H9 (cell line): ENCODE measurements at regions not wholly inside any gene's neighbourhood (a gene's known extent, or its start where the extent isn't known, plus 50 kb on each side); places are given as distances from the start of the nearest gene placed in this dataset.

ENCODE experiments used
- DNase-seq: peaks from one replicate; pipeline ENCODE4 v3.0.0-alpha.2; 2017
- H2AFZ ChIP-seq: one replicate; pipeline ENCODE4 v1.6.1; 2013; ENCODE audit warnings: mild to moderate bottlenecking, low read length, control low read depth, moderate library complexity
- H2AK5ac ChIP-seq: 2 replicates; pipeline ENCODE4 v1.6.1; 2013; ENCODE audit warnings: low read length, control low read depth, mixed read lengths; ENCODE audit not compliant: insufficient read length
- H2BK120ac ChIP-seq: one replicate; pipeline ENCODE4 v1.6.1; 2013; ENCODE audit warnings: low read depth, mild to moderate bottlenecking, low read length, control low read depth, inconsistent platforms; ENCODE audit not compliant: poor library complexity, severe bottlenecking
- H2BK12ac ChIP-seq: 2 replicates; pipeline ENCODE4 v1.6.1; 2013; ENCODE audit warnings: low read length, control low read depth, mixed read lengths, low read depth; ENCODE audit not compliant: insufficient read length
- H2BK15ac ChIP-seq: 2 replicates; pipeline ENCODE4 v1.6.1; 2013; ENCODE audit warnings: low read depth, low read length, control low read depth
- H2BK20ac ChIP-seq: one replicate; pipeline ENCODE4 v1.6.1; 2013; ENCODE audit warnings: low read depth, mild to moderate bottlenecking, low read length, control low read depth, inconsistent platforms; ENCODE audit not compliant: poor library complexity, severe bottlenecking
- H2BK5ac ChIP-seq: 2 replicates; pipeline ENCODE4 v1.6.1; 2013; ENCODE audit warnings: low read length, control low read depth, mixed read lengths; ENCODE audit not compliant: insufficient read length
- H3K14ac ChIP-seq: 2 replicates; pipeline ENCODE4 v1.6.1; 2013; ENCODE audit warnings: low read length, control low read depth; ENCODE audit not compliant: insufficient read depth
- H3K18ac ChIP-seq: 2 replicates; pipeline ENCODE4 v1.6.1; 2013; ENCODE audit warnings: low read depth, mild to moderate bottlenecking, mixed read lengths, low read length, control low read depth; ENCODE audit not compliant: insufficient read length
- H3K23ac ChIP-seq: 2 replicates; pipeline ENCODE4 v1.6.1; 2013; ENCODE audit warnings: low read length, control low read depth, mixed read lengths, low read depth; ENCODE audit not compliant: insufficient read length
- H3K23me2 ChIP-seq: 2 replicates; pipeline ENCODE4 v1.6.1; 2013; ENCODE audit warnings: low read depth, mild to moderate bottlenecking, mixed read lengths, low read length, control low read depth; ENCODE audit not compliant: insufficient read length, poor library complexity, severe bottlenecking
- H3K27ac ChIP-seq: 2 replicates; pipeline ENCODE4 v1.5.1; 2013; ENCODE audit warnings: low read length, control low read depth, mixed read lengths, low read depth; ENCODE audit not compliant: insufficient read length
- H3K27me3 ChIP-seq: 2 replicates; pipeline ENCODE4 v1.6.1; 2013; ENCODE audit warnings: low read length, control low read depth, inconsistent platforms; ENCODE audit not compliant: insufficient read depth
- H3K4ac ChIP-seq: 2 replicates; pipeline ENCODE4 v1.6.1; 2013; ENCODE audit warnings: low read depth, mild to moderate bottlenecking, control low read depth, inconsistent platforms, low read length, moderate library complexity
- H3K4me1 ChIP-seq: 2 replicates; pipeline ENCODE4 v1.6.1; 2013; ENCODE audit warnings: low read length, control low read depth, inconsistent platforms; ENCODE audit not compliant: insufficient read depth
- H3K4me2 ChIP-seq: 2 replicates; pipeline ENCODE4 v1.6.1; 2013; ENCODE audit warnings: low read length, control low read depth, mixed read lengths; ENCODE audit not compliant: insufficient read length, insufficient read depth
- H3K56ac ChIP-seq: 2 replicates; pipeline ENCODE4 v1.6.1; 2013; ENCODE audit warnings: low read depth, mild to moderate bottlenecking, mixed read lengths, low read length, control low read depth; ENCODE audit not compliant: insufficient read length
- H3K79me1 ChIP-seq: 2 replicates; pipeline ENCODE4 v1.6.1; 2013; ENCODE audit warnings: low read depth, mild to moderate bottlenecking, moderate library complexity, low read length, control low read depth, inconsistent platforms; ENCODE audit not compliant: insufficient read depth, poor library complexity, severe bottlenecking
- H3K79me2 ChIP-seq: 2 replicates; pipeline ENCODE4 v1.6.1; 2013; ENCODE audit warnings: low read length, control low read depth, inconsistent platforms; ENCODE audit not compliant: insufficient read depth
- H3K9ac ChIP-seq: 2 replicates; pipeline ENCODE4 v1.6.1; 2013; ENCODE audit warnings: low read length, control low read depth, mixed read lengths; ENCODE audit not compliant: insufficient read length; ENCODE audit errors: extremely low read depth
- H3K9me3 ChIP-seq: one replicate; pipeline ENCODE4 v1.6.1; 2013; ENCODE audit warnings: low read depth, low read length, inconsistent platforms; ENCODE audit not compliant: control insufficient read depth
- H3T11ph ChIP-seq: one replicate; pipeline ENCODE4 v1.6.1; 2013; ENCODE audit warnings: mild to moderate bottlenecking, low read length, control low read depth, inconsistent platforms
- H4K20me1 ChIP-seq: one replicate; pipeline ENCODE4 v1.6.1; 2013; ENCODE audit not compliant: control insufficient read depth, insufficient read length, insufficient read depth
- H4K5ac ChIP-seq: 2 replicates; pipeline ENCODE4 v1.6.1; 2013; ENCODE audit warnings: low read depth, mild to moderate bottlenecking, mixed read lengths, low read length, control low read depth; ENCODE audit not compliant: insufficient read length
- H4K8ac ChIP-seq: replicated peaks from 2 replicates; pipeline ENCODE4 v1.6.1; 2013; ENCODE audit warnings: low read length, control low read depth, mixed read lengths, low read depth; ENCODE audit not compliant: insufficient read length
- H4K91ac ChIP-seq: 2 replicates; pipeline ENCODE4 v1.6.1; 2013; ENCODE audit warnings: low read depth, mild to moderate bottlenecking, moderate library complexity, mixed read lengths, low read length, control low read depth; ENCODE audit not compliant: insufficient read length
- H3K27ac Mint-ChIP-seq, 3 experiments: 2 replicates in 2 of 3; 3 replicates in 1 of 3; pipeline ENCODE4 v1.8.0; 2020 to 2021; ENCODE audit warnings: mixed read lengths in 3 of 3, mild to moderate bottlenecking in 1 of 3, moderate library complexity in 1 of 3
- H3K27me3 Mint-ChIP-seq: 2 replicates; pipeline ENCODE4 v1.8.0; 2021; ENCODE audit warnings: low read depth, mild to moderate bottlenecking, moderate library complexity, mixed read lengths
- H3K36me3 Mint-ChIP-seq, 3 experiments: 2 replicates in 2 of 3; 3 replicates in 1 of 3; pipeline ENCODE4 v1.8.0; 2020 to 2021; ENCODE audit warnings: low read depth in 3 of 3, mixed read lengths in 3 of 3; ENCODE audit not compliant: insufficient read depth in 1 of 3
- H3K4me1 Mint-ChIP-seq, 2 experiments: 2 replicates each; pipeline ENCODE4 v1.8.0; 2020; ENCODE audit warnings: mixed read lengths in 2 of 2
- H3K4me3 Mint-ChIP-seq, 2 experiments: 2 replicates in 1 of 2; 3 replicates in 1 of 2; pipeline ENCODE4 v1.8.0; 2020 to 2021; ENCODE audit warnings: mild to moderate bottlenecking in 2 of 2, mixed read lengths in 2 of 2, moderate library complexity in 1 of 2
- H3K9me3 Mint-ChIP-seq, 2 experiments: 2 replicates in 1 of 2; 3 replicates in 1 of 2; pipeline ENCODE4 v1.8.0; 2020; ENCODE audit warnings: mild to moderate bottlenecking in 2 of 2, mixed read lengths in 2 of 2, moderate library complexity in 1 of 2
- CTCF ChIP-seq: fragments of 200-600 bp; sonication (generic); conservative IDR thresholded peaks from 3 replicates; pipeline ENCODE4 v1.8.0; 2021; ENCODE audit warnings: antibody characterized with exemption, mild to moderate bottlenecking

DNA sequence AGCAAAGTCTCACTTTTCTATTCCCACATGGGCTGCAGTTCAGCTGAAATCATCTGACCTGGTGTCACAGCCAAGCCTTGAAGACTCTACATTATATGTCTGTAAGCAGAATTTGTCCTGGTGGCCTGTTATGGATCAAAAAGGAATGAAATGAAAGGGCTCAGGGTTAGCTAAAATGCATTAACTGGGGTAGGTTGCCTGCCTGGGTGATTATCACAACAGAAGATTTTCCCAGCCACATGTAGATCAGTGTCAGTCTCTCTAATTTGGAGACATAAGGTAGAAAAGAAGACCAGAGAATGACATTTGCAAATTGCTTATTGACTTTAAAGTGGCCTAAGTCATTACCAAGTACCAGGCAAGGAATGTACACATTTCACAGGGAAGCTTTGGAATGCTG is 289.0 kb downstream of the CAAP1 start:
- peaks cover 2 to 5% of the 10 kb centered on the region in 2 experiments; a peak in 3 of 5 replicates for H3K9me3 Mint-ChIP-seq
- peak overlapping the region in 2 of 3 experiments; percentile 32 to 45; a peak in 1 of 7 replicates for H3K27ac Mint-ChIP-seq
- H3K27me3 Mint-ChIP-seq, result no peaks in the 10 kb centered on the region; the same call in 1 of the 2 replicates
- Histone ChIP-seq H3K27me3 (no peaks in the 10 kb centered on the region), H3K4me1 (peaks cover 8% of the 10 kb centered on the region; the same call in 1 of the 2 replicates), H4K8ac (no peak overlapping the region), H3T11ph (no peak overlapping the region), H4K20me1 (no peaks in the 10 kb centered on the region), H4K91ac (no peak overlapping the region), H2BK12ac (no peak overlapping the region), H3K14ac (no peak overlapping the region), H3K79me2 (no peaks in the 10 kb centered on the region), H3K23ac (no peak overlapping the region), H3K9ac (no peak overlapping the region), H3K9me3 (no peaks in the 10 kb centered on the region), H2BK15ac (no peak overlapping the region), H2BK20ac (no peak overlapping the region), H2AK5ac (no peak overlapping the region), H2BK120ac (no peak overlapping the region), H3K23me2 (no peaks in the 10 kb centered on the region), H4K5ac (no peak overlapping the region), H3K4ac (no peak overlapping the region), H3K79me1 (no peaks in the 10 kb centered on the region), H3K18ac (no peak overlapping the region), H3K4me2 (peak overlapping the region; percentile 24), H2BK5ac (no peak overlapping the region), H3K27ac (no peak overlapping the region), H3K56ac (no peak overlapping the region), H2AFZ (no peak overlapping the region)
- no peak for TF ChIP-seq CTCF
- H3K4me1 Mint-ChIP-seq, result peaks cover 24 to 27% of the 10 kb centered on the region in 2 experiments
- no peak for DNase-seq
- peaks cover 0 to 2% (median 0%) of the 10 kb centered on the region in 3 experiments; a peak in 2 of 7 replicates for H3K36me3 Mint-ChIP-seq
- H3K4me3 Mint-ChIP-seq, result no peak overlapping the region
